ENCODE measurements at regions not wholly inside any gene's neighbourhood (a gene's known extent, or its start where the extent isn't known, plus 50 kb on each side); places are given as distances from the start of the nearest gene placed in this dataset.

DNA sequence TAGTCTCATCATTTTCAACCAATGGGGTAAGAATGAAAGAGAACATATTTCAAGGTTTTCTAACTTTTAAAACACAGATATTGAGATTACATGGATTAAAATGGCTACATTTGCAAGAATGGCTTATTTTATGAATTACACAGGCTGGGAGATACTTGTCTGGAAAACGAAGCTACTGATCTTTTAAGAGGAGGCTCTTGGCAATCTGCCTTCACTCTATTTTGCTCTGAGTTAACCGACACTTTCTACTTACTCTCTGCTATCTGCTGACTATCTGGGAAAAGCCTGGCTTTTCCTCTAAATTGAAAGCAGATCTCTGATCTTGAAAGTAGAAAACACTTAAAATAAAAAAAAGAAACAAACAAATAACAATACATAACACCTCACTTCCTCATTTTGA is 325.4 kb upstream of the LINC00305 start:
- H3K27me3 Mint-ChIP-seq (ENCODE audit: low read depth): no peaks in the 10 kb centered on the region
- peaks cover 7% of the 10 kb centered on the region for H3K4me1 Mint-ChIP-seq
- no peak overlapping the region for H3K4me3 Mint-ChIP-seq
- H3K36me3 Mint-ChIP-seq: no peaks in the 10 kb centered on the region
- no peak overlapping the region for H3K27ac Mint-ChIP-seq
- no peak for TF ChIP-seq CTCF (IDR thresholded peaks at IDR 0.05; ENCODE audit: unreplicated experiment)
- DNase-seq (ENCODE audit: low spot score in 2 of 2, unreplicated experiment in 2 of 2): no peak
- no peaks in the 10 kb centered on the region for H3K9me3 Mint-ChIP-seq

DNA sequence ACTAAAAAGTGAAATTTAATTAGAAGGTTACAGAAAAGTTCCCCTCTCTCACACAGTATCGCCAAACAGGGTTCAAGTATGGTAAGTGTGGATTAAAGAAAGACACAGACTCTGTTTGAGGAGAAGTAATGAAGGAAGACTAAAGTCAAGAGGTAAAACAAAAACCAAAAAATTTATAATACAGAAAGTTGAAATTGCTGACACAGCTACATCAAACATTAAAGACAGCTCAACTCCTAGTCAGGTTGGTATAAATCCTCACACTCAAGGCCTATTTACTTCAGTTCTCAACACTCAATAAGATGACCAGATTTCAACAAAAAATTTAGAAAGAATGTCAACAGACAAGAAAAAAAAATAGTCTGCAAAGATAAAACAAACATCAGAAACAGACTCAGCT is 300.5 kb upstream of the LINC00305 start:
- no peak overlapping the region for H3K4me3 Mint-ChIP-seq
- TF ChIP-seq CTCF (IDR thresholded peaks at IDR 0.05; ENCODE audit: unreplicated experiment): no peak
- no peak overlapping the region for H3K27ac Mint-ChIP-seq
- no peaks in the 10 kb centered on the region for H3K27me3 Mint-ChIP-seq (ENCODE audit: low read depth)
- DNase-seq (ENCODE audit: low spot score in 2 of 2, unreplicated experiment in 2 of 2): no peak
- H3K36me3 Mint-ChIP-seq: peaks cover 1% of the 10 kb centered on the region
- H3K4me1 Mint-ChIP-seq: peaks cover 4% of the 10 kb centered on the region
- peaks cover 11% of the 10 kb centered on the region for H3K9me3 Mint-ChIP-seq

DNA sequence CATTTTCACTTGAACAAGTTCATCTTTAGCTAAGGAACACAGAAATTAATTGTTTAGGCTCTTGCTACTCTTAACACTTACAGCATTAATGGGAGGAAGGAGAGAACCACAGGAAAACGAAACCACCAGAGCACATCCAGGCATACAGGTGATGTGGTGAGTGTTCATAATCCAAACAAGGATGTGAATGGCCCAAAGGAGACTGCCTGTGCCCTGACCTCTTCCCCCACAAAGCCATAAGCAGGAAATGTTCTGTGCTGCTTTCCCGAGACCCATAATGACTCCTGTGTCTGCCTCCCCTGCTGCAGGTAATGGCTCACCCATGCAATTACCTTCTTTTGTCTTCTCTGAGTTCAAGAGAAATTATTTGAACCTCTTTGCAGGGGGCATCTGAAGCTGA is 295.9 kb upstream of the LINC00305 start:
- H3K9me3 Mint-ChIP-seq: no peaks in the 10 kb centered on the region
- DNase-seq (ENCODE audit: low spot score in 2 of 2, unreplicated experiment in 2 of 2): no peak
- no peaks in the 10 kb centered on the region for H3K27me3 Mint-ChIP-seq (ENCODE audit: low read depth)
- H3K4me3 Mint-ChIP-seq: no peak overlapping the region
- no peaks in the 10 kb centered on the region for H3K36me3 Mint-ChIP-seq
- H3K4me1 Mint-ChIP-seq: peaks cover 10% of the 10 kb centered on the region
- no peak overlapping the region for H3K27ac Mint-ChIP-seq
- no peak for TF ChIP-seq CTCF (IDR thresholded peaks at IDR 0.05; ENCODE audit: unreplicated experiment)

DNA sequence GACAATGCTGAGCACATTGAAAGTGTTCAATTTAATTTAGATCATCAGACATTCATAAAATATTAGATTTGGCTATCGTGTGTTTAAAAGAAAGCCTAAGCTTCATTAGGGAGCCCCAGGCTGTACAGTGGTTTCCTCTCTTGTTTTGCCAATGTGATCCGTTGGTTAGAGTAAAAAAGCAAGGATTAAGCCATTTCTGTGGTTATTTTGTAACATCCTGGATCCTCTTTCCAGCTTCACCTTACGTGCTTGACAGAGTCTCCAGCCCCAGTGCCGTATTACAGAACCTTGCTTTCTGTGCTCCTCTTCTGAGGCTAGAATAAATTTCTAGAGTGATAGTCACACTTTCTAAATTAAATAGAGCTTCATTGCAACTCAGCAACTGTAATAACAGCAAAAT is 289.3 kb upstream of the LINC00305 start:
- Mint-ChIP-seq H3K36me3 (no peaks in the 10 kb centered on the region), H3K27me3 (ENCODE audit: low read depth) (no peaks in the 10 kb centered on the region), H3K4me3 (no peak overlapping the region), H3K4me1 (no peaks in the 10 kb centered on the region), H3K27ac (no peak overlapping the region), H3K9me3 (peaks cover 14% of the 10 kb centered on the region)
- DNase-seq (ENCODE audit: low spot score in 2 of 2, unreplicated experiment in 2 of 2): no peak
- no peak for TF ChIP-seq CTCF (IDR thresholded peaks at IDR 0.05; ENCODE audit: unreplicated experiment)

DNA sequence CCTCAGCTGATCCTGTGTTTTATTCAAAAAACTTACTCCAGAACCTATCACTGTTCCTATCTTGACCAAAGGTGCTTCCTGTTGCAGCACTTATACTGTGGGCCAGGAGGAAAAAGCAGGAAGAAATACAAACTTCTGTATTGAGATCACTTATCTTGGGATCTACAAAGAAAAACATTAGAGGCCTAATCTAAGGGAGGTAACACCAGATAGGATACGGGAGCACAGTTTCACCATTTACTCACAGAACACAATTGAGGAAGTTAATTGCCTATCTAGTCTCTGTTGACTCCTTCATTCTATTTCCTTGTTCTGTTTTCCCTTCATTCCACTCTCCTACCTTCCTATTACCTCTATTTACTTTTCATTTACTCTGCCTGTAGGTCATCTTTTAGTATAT is 287.2 kb upstream of the LINC00305 start:
- H3K36me3 Mint-ChIP-seq: no peaks in the 10 kb centered on the region
- TF ChIP-seq CTCF (IDR thresholded peaks at IDR 0.05; ENCODE audit: unreplicated experiment): no peak
- H3K9me3 Mint-ChIP-seq: peaks cover 25% of the 10 kb centered on the region
- no peaks in the 10 kb centered on the region for H3K4me1 Mint-ChIP-seq
- no peak overlapping the region for H3K4me3 Mint-ChIP-seq
- no peak overlapping the region for H3K27ac Mint-ChIP-seq
- DNase-seq (ENCODE audit: low spot score in 2 of 2, unreplicated experiment in 2 of 2): no peak
- H3K27me3 Mint-ChIP-seq (ENCODE audit: low read depth): no peaks in the 10 kb centered on the region

DNA sequence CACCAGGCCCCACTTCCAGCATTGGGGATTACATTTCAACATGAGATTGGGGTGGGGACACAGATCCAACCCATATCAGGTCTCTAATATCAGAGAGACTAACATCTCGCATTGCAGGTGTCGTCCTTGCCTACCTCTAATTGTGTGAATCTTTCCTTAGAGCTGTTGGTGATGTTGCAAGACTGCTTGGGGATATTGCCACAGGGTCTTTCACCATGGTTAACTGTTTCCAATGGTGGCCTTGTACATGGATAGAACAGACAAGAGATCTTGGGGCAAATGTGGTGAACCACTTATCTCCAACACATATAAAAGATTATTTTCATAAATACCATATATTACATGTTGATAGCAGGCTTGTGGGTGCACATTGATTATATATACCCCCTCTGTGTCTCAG is 270.3 kb upstream of the LINC00305 start:
- Mint-ChIP-seq H3K4me3 (no peak overlapping the region), H3K27ac (no peak overlapping the region), H3K4me1 (no peaks in the 10 kb centered on the region), H3K36me3 (no peaks in the 10 kb centered on the region), H3K27me3 (ENCODE audit: low read depth) (no peaks in the 10 kb centered on the region), H3K9me3 (no peaks in the 10 kb centered on the region)
- DNase-seq (ENCODE audit: low spot score in 2 of 2, unreplicated experiment in 2 of 2): no peak
- TF ChIP-seq CTCF (IDR thresholded peaks at IDR 0.05; ENCODE audit: unreplicated experiment): no peak
